ENCODE measurements at regions not wholly inside any gene's neighbourhood (a gene's known extent, or its start where the extent isn't known, plus 50 kb on each side); places are given as distances from the start of the nearest gene placed in this dataset.
A peak's percentile ranks its signal among the peaks of the same experiment; 100 is the strongest.

DNA sequence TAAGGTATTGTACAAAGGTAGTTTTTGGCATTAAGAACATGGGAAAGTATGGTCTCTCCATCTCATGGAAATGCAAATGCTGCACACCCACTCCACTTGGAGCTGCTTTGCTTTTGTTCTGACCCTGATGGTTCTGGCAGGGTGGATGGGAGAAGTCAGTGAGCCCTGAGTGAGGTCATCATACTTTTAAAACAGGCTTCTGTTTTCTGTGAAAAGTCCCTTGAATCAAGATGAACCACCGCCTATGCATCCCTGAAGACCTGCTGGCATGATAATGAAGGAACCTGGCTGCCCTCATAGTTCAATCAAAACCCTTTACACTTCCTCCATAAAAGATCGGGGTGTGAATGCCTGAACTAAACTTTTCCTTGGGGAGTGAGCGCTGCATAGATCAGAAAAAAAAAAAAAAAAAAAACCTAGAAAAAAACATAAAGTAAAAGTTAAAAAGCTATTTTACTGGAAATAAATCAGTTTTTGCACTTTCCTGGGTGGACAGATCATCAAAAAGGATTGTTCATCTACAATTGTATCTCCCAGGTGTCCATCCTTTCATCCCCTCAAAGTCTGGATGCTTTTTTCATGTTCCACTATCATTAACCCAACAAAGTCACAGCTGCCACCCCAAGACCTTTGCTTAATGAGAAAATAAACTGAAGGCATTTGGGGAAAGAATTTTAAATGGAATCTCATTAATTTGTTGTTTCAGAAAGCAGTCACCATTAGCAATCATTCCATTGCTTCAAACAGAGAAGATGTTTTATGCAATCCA is 728.1 kb upstream of the DDX18 start:
- Mint-ChIP-seq H3K36me3 (ENCODE audit: low read depth, unreplicated experiment) (no peaks in the 10 kb centered on the region), H3K9me3 (ENCODE audit: unreplicated experiment) (no peaks in the 10 kb centered on the region), H3K27ac (ENCODE audit: unreplicated experiment) (peak overlapping the region; percentile 55), H3K27me3 (ENCODE audit: low read depth, unreplicated experiment) (no peaks in the 10 kb centered on the region), H3K4me1 (ENCODE audit: low read depth, unreplicated experiment) (peaks cover 27% of the 10 kb centered on the region), H3K4me3 (ENCODE audit: unreplicated experiment) (no peak overlapping the region)
- Histone ChIP-seq H4K20me1 (ENCODE audit: insufficient read depth, low read length) (no peaks in the 10 kb centered on the region), H3K36me3 (ENCODE audit: insufficient read depth, low read length) (no peaks in the 10 kb centered on the region), H3K4me2 (ENCODE audit: low read length) (no peak overlapping the region), H3K4me3 (ENCODE audit: insufficient read depth, low read depth, low read length) (no peak overlapping the region), H3K27me3 (ENCODE audit: insufficient read depth, low read length) (no peaks in the 10 kb centered on the region), H3K9ac (ENCODE audit: low read length) (no peak overlapping the region), H3K79me2 (ENCODE audit: insufficient read depth, low read length) (no peaks in the 10 kb centered on the region), H3K4me1 (ENCODE audit: insufficient read depth, low read length) (no peaks in the 10 kb centered on the region), H2AFZ (ENCODE audit: low read depth, low read length) (no peak overlapping the region), H3K9me3 (ENCODE audit: insufficient read depth, low read depth, low read length) (no peaks in the 10 kb centered on the region), H3K27ac (ENCODE audit: low read depth, low read length) (no peak overlapping the region)
- DNase-seq (ENCODE audit: low read depth) (no peak), FAIRE-seq (no peak)
- TF ChIP-seq EZH2 (IDR thresholded peaks at IDR 0.05; ENCODE audit: insufficient read depth, low read length), result no peak

- no peaks in the 10 kb centered on the region for H3K27me3 Mint-ChIP-seq (ENCODE audit: low read depth, unreplicated experiment)
- H3K27ac Mint-ChIP-seq (ENCODE audit: unreplicated experiment), result no peak overlapping the region
- H4K20me1 ChIP-seq (ENCODE audit: insufficient read depth, low read length), result no peaks in the 10 kb centered on the region
- H3K9me3 Mint-ChIP-seq (ENCODE audit: unreplicated experiment), result no peaks in the 10 kb centered on the region
- no peak overlapping the region for H3K4me3 ChIP-seq (ENCODE audit: insufficient read depth, low read depth, low read length)
- no peaks in the 10 kb centered on the region for H3K9me3 ChIP-seq (ENCODE audit: insufficient read depth, low read depth, low read length)
- no peak for FAIRE-seq
- no peak for DNase-seq (ENCODE audit: low read depth)
- H3K4me1 Mint-ChIP-seq (ENCODE audit: low read depth, unreplicated experiment), result peaks cover 27% of the 10 kb centered on the region
- H3K27me3 ChIP-seq (ENCODE audit: insufficient read depth, low read length), result no peaks in the 10 kb centered on the region
- H2AFZ ChIP-seq (ENCODE audit: low read depth, low read length), result no peak overlapping the region
- no peak overlapping the region for H3K4me2 ChIP-seq (ENCODE audit: low read length)
- H3K36me3 Mint-ChIP-seq (ENCODE audit: low read depth, unreplicated experiment), result no peaks in the 10 kb centered on the region
- no peaks in the 10 kb centered on the region for H3K36me3 ChIP-seq (ENCODE audit: insufficient read depth, low read length)
- TF ChIP-seq EZH2 (IDR thresholded peaks at IDR 0.05; ENCODE audit: insufficient read depth, low read length) (no peak), CTCF (IDR thresholded peaks at IDR 0.05; ENCODE audit: insufficient read depth, low read depth, low read length) (no peak)
- H3K9ac ChIP-seq (ENCODE audit: low read length), result no peak overlapping the region
- no peaks in the 10 kb centered on the region for H3K79me2 ChIP-seq (ENCODE audit: insufficient read depth, low read length)
- H3K4me3 Mint-ChIP-seq (ENCODE audit: unreplicated experiment), result no peak overlapping the region
- no peaks in the 10 kb centered on the region for H3K4me1 ChIP-seq (ENCODE audit: insufficient read depth, low read length)
- no peak overlapping the region for H3K27ac ChIP-seq (ENCODE audit: low read depth, low read length)
Measured at GRCh38 chr2:117086943-117087250, 727.6 kb upstream of the DDX18 start.

GRCh38 chr2:117087535-117088291 is 726.8 kb upstream of the DDX18 start:
- H4K20me1 ChIP-seq (ENCODE audit: insufficient read depth, low read length), result no peaks in the 10 kb centered on the region
- H3K79me2 ChIP-seq (ENCODE audit: insufficient read depth, low read length), result no peaks in the 10 kb centered on the region
- Mint-ChIP-seq H3K4me1 (ENCODE audit: low read depth, unreplicated experiment) (peaks cover 27% of the 10 kb centered on the region), H3K27me3 (ENCODE audit: low read depth, unreplicated experiment) (no peaks in the 10 kb centered on the region), H3K36me3 (ENCODE audit: low read depth, unreplicated experiment) (no peaks in the 10 kb centered on the region), H3K4me3 (ENCODE audit: unreplicated experiment) (no peak overlapping the region), H3K9me3 (ENCODE audit: unreplicated experiment) (no peaks in the 10 kb centered on the region), H3K27ac (ENCODE audit: unreplicated experiment) (peak overlapping the region; percentile 4)
- H2AFZ ChIP-seq (ENCODE audit: low read depth, low read length), result no peak overlapping the region
- no peak overlapping the region for H3K9ac ChIP-seq (ENCODE audit: low read length)
- no peak for FAIRE-seq
- TF ChIP-seq EZH2 (IDR thresholded peaks at IDR 0.05; ENCODE audit: insufficient read depth, low read length) (no peak), CTCF (IDR thresholded peaks at IDR 0.05; ENCODE audit: insufficient read depth, low read depth, low read length) (no peak)
- H3K4me1 ChIP-seq (ENCODE audit: insufficient read depth, low read length), result no peaks in the 10 kb centered on the region
- peak overlapping the region; percentile 11 for H3K4me2 ChIP-seq (ENCODE audit: low read length)
- H3K27ac ChIP-seq (ENCODE audit: low read depth, low read length), result no peak overlapping the region
- no peaks in the 10 kb centered on the region for H3K9me3 ChIP-seq (ENCODE audit: insufficient read depth, low read depth, low read length)
- no peak for DNase-seq (ENCODE audit: low read depth)
- no peaks in the 10 kb centered on the region for H3K36me3 ChIP-seq (ENCODE audit: insufficient read depth, low read length)
- no peak overlapping the region for H3K4me3 ChIP-seq (ENCODE audit: insufficient read depth, low read depth, low read length)
- H3K27me3 ChIP-seq (ENCODE audit: insufficient read depth, low read length), result no peaks in the 10 kb centered on the region
